Ectodermal cell (in vitro differentiated cells): ENCODE measurements at regions not wholly inside any gene's neighbourhood (a gene's known extent, or its start where the extent isn't known, plus 50 kb on each side); places are given as distances from the start of the nearest gene placed in this dataset.
"Not testable (repeated sequence)": the region's sequence is repeated elsewhere in the genome, so short reads cannot be mapped to it uniquely, and the experiment has no call there.

ENCODE experiments used
- H3K27ac ChIP-seq: 2 replicates; pipeline ENCODE4 v1.7.0; 2013; ENCODE audit warnings: mild to moderate bottlenecking, low read depth, low read length; ENCODE audit not compliant: insufficient read depth, poor library complexity, severe bottlenecking
- H3K27me3 ChIP-seq: 2 replicates; pipeline ENCODE4 v1.7.0; 2013; ENCODE audit warnings: mild to moderate bottlenecking, low read length; ENCODE audit not compliant: insufficient read depth, control insufficient read depth, poor library complexity, severe bottlenecking
- H3K36me3 ChIP-seq: one replicate; pipeline ENCODE4 v1.7.0; 2013; ENCODE audit warnings: low read length; ENCODE audit not compliant: control insufficient read depth, insufficient read depth
- H3K4me1 ChIP-seq: one replicate; pipeline ENCODE4 v1.7.0; 2013; ENCODE audit warnings: low read length; ENCODE audit not compliant: control insufficient read depth, insufficient read depth
- H3K4me3 ChIP-seq: 2 replicates; pipeline ENCODE4 v1.7.0; 2013; ENCODE audit warnings: low read depth, low read length, control low read depth; ENCODE audit not compliant: insufficient read depth
- H3K9me3 ChIP-seq: 2 replicates; pipeline ENCODE4 v1.7.0; 2013; ENCODE audit warnings: mild to moderate bottlenecking, low read length, moderate library complexity; ENCODE audit not compliant: control insufficient read depth
- WGBS, 2 experiments: methylation state at CpG; one replicate each; pipeline ENCODE4 v1.1.7; 2013; ENCODE audit warnings: missing lambda C conversion rate in 2 of 2; 5-methylcytosine and 5-hydroxymethylcytosine counted together

DNA sequence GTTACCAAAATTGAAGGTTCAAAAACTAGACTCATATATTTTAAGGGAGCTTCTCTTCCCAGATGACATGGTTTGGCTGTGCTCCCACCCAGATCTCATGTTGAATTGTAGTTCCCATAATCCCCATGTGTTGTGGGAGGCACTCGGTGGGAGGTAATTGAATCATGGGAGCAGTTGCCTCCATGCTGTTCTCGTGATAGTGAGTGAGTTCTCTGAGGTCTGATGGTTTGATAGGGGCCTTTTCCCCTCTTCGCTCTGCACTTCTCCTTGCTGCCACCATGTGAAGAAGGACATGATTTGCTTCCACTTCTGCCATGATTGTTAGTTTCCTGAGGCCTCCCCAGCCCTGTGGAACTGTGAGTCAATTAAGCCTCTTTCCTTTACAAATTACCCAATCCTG, 140.1 kb downstream of the MAIP1 start:
- Histone ChIP-seq H3K36me3 (no peaks in the 10 kb centered on the region), H3K27ac (no peak overlapping the region), H3K9me3 (no peaks in the 10 kb centered on the region), H3K27me3 (no peaks in the 10 kb centered on the region), H3K4me1 (peaks cover 16% of the 10 kb centered on the region), H3K4me3 (no peak overlapping the region)
- 78 to 91% methylated on average over 3 of the region's 3 CpGs for WGBS, 2 experiments

DNA sequence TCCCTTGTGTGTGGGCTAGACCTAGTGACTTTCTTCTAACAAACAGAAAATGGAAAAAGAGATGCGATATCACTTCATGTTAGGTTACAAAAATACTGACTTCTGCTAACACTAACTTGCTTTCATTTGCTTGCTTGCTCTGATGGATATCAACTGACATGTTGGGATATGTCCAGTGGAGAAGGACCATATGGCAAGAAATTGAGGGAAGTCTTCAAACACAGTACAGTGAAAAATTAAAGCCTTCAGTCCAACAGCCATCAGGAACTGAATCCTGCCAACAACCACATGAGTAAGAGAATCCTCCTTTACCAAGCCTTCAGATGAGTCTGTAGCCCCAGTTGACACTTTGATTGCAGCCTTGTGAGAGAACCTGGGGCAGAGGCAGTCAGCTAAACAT, 143.9 kb downstream of the MAIP1 start:
- WGBS, 2 experiments: 90 to 100% methylated on average over 1 of the region's 1 CpG

DNA sequence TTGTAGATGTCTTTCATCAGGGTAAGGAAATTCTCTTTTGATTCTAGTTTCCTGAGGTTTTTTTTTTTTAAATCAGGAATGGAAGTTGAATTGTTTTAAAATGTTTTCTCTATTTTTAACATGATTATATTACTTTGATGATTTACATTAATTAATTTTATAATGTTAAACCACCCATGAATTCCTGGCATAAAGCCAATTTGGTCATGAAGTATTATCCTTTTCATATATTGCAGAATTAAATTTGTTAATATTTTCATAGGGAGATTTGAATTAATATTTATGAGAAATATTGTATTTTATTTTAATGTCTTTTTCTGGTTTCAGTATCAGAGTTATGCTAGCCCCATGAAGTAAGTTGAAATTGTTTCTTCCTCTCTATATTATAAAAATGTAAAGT, 144.6 kb downstream of the MAIP1 start:
- no peaks in the 10 kb centered on the region for H3K27me3 ChIP-seq
- no peaks in the 10 kb centered on the region for H3K9me3 ChIP-seq
- no peak overlapping the region for H3K4me3 ChIP-seq
- no peak overlapping the region for H3K27ac ChIP-seq
- H3K36me3 ChIP-seq: no peaks in the 10 kb centered on the region
- peaks cover 3% of the 10 kb centered on the region for H3K4me1 ChIP-seq

More for the DNA sequence above, 143.9 kb downstream of the MAIP1 start:
- Histone ChIP-seq H3K27me3 (no peaks in the 10 kb centered on the region), H3K27ac (no peak overlapping the region), H3K9me3 (no peaks in the 10 kb centered on the region), H3K4me3 (no peak overlapping the region), H3K4me1 (peaks cover 3% of the 10 kb centered on the region), H3K36me3 (no peaks in the 10 kb centered on the region)

DNA sequence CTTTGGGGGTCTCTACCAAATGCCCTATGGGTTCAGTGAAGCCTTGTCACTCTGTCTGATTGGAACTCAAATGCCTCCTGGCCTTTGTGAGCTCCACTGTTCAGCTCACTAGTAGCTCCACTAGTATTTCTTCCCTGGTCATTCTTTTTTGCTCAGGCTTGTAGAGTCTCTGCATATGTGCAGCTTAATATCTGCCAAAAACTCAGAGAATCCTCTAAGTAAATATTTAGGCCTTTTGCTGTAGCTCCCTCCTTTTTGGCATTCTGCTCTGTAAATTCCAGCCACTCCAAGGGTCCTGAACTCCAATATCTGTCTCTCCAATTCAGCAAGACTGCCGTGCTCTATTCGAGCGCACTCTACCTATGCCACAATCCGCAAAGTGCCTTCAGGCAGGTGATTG, 146.5 kb downstream of the MAIP1 start:
- WGBS, 2 experiments: 93 to 95% methylated on average over 4 of the region's 4 CpGs

DNA sequence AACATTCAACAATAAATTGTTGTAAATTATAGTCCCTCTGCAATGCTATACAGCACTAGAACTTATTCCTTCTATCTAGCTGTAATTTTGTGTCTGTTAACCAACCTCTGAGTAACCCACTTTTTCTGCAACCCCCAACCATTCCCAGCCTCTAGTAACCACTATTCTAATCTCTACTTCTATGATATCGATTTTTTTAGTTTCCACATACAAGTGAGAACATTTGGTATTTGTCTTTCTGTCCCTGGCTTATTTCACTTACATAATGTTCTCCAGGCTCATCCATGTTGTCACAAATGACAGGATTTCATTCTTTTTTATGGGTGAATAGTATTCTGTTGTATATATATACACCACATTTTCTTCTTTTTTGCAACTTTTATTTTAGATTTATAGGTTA, 147.6 kb downstream of the MAIP1 start:
- no peaks in the 10 kb centered on the region for H3K9me3 ChIP-seq
- H3K27ac ChIP-seq: no peak overlapping the region
- peaks cover 3% of the 10 kb centered on the region for H3K4me1 ChIP-seq
- H3K27me3 ChIP-seq: no peaks in the 10 kb centered on the region
- no peak overlapping the region for H3K4me3 ChIP-seq
- 80 to 88% methylated on average over 1 of the region's 1 CpG for WGBS, 2 experiments
- no peaks in the 10 kb centered on the region for H3K36me3 ChIP-seq

More for the DNA sequence above, 146.5 kb downstream of the MAIP1 start:
- H3K4me3 ChIP-seq: no peak overlapping the region
- no peaks in the 10 kb centered on the region for H3K27me3 ChIP-seq
- H3K4me1 ChIP-seq: peaks cover 3% of the 10 kb centered on the region
- no peaks in the 10 kb centered on the region for H3K9me3 ChIP-seq
- no peak overlapping the region for H3K27ac ChIP-seq
- no peaks in the 10 kb centered on the region for H3K36me3 ChIP-seq

DNA sequence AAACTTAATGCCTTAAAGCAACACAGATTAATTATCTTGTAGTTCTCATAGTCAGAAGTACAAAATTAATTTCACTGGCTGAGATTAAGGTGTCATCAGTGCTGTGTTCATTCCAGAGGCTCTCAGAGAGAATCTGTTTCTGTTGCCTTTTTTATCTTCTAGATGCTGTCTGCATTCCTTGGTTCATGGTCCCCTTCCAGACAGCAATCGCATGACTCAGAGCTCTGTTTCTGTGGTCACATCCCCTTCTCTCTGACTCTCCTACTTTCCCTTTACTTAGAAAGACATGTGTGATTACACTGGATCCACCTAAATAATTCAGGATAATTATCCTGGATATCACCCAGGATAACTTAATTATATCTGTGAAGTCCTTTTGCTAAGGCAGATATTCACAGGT, 148.6 kb downstream of the MAIP1 start:
- no peaks in the 10 kb centered on the region for H3K9me3 ChIP-seq
- peaks cover 3% of the 10 kb centered on the region for H3K4me1 ChIP-seq
- no peak overlapping the region for H3K27ac ChIP-seq
- no peaks in the 10 kb centered on the region for H3K36me3 ChIP-seq
- no peaks in the 10 kb centered on the region for H3K27me3 ChIP-seq
- no peak overlapping the region for H3K4me3 ChIP-seq
- WGBS, 2 experiments: 93 to 94% methylated on average over 1 of the region's 1 CpG

DNA sequence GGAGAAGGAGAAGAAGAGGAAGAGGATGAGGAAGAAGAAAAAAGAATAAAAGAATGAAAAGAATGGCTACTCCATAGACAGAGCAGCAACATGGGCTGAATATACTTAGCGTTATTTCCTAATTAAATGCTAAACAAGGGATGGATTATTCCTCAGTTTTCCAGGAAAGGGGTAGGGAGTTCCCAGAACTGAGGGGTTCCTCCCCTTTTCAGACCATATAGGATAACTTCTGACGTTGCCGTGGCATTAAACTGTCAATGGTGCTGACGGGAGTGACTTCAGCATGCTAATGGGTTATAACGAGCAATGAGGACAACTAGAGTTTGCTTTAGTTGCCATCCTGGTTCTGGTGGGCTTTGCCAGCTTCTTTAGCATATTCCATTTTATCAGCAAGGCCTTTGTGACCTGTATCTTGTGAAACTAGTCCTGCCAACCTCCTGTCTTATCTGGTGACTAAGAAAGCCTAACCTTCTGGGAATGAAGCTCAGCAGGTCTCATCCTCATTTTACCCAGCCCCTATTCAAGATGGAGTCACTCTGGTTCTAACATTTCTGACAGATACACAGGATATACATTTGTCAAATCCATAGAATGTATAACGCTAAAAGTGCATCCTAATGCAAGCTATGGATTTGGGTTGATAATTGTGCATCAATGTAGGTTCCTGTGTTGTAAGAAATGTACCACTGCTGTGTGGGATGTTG, 152.3 kb downstream of the MAIP1 start:
- Histone ChIP-seq H3K27ac (no peak overlapping the region), H3K36me3 (no peaks in the 10 kb centered on the region), H3K9me3 (no peaks in the 10 kb centered on the region), H3K4me3 (no peak overlapping the region), H3K4me1 (no peaks in the 10 kb centered on the region), H3K27me3 (no peaks in the 10 kb centered on the region)
- WGBS, 2 experiments: 92 to 95% methylated on average over 6 of the region's 6 CpGs

DNA sequence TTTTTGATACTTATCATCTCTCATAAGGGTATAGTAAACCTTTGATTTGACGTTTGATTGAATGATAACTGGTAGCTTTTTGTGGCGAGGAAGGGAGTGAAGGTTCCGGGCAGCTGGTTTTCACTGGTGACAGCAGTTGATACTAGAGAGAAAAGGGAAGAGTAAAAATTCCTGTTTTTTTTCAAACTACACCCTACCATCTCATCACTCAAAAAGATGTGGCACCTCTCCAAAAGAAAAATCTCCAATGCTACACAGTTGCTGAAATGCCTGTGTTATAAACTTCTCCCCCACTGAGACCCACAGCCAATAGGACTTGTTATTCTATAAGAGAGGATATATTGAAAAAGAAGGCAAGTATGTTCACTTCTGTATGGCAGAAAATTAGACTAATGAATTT, 154.0 kb downstream of the MAIP1 start:
- H3K36me3 ChIP-seq: no peaks in the 10 kb centered on the region
- H3K9me3 ChIP-seq: no peaks in the 10 kb centered on the region
- no peaks in the 10 kb centered on the region for H3K27me3 ChIP-seq
- WGBS, 2 experiments: 82 to 86% methylated on average over 3 of the region's 3 CpGs
- no peak overlapping the region for H3K27ac ChIP-seq
- H3K4me1 ChIP-seq: no peaks in the 10 kb centered on the region
- no peak overlapping the region for H3K4me3 ChIP-seq

DNA sequence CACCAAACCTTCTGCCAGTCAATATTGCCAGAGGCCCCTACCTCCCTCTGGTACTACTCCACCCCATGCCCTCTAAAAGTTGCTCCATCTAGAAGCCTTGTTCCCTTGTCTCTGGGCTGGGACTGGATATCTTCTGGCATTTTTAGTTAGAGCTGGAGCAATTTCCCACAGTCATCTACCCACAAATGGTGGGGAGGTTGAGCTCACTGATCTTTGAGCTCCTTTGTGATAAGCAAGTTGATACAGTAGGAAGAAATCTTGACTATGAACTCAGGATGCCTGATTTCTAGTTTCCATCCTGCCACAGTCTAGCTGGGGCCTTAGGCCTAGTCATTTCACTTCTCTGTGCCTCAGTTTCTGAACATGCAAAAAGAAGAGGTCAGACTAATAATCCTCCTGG, 155.0 kb downstream of the MAIP1 start:
- no peaks in the 10 kb centered on the region for H3K27me3 ChIP-seq
- H3K36me3 ChIP-seq: no peaks in the 10 kb centered on the region
- H3K4me1 ChIP-seq: no peaks in the 10 kb centered on the region
- H3K27ac ChIP-seq: no peak overlapping the region
- no peaks in the 10 kb centered on the region for H3K9me3 ChIP-seq
- H3K4me3 ChIP-seq: no peak overlapping the region

DNA sequence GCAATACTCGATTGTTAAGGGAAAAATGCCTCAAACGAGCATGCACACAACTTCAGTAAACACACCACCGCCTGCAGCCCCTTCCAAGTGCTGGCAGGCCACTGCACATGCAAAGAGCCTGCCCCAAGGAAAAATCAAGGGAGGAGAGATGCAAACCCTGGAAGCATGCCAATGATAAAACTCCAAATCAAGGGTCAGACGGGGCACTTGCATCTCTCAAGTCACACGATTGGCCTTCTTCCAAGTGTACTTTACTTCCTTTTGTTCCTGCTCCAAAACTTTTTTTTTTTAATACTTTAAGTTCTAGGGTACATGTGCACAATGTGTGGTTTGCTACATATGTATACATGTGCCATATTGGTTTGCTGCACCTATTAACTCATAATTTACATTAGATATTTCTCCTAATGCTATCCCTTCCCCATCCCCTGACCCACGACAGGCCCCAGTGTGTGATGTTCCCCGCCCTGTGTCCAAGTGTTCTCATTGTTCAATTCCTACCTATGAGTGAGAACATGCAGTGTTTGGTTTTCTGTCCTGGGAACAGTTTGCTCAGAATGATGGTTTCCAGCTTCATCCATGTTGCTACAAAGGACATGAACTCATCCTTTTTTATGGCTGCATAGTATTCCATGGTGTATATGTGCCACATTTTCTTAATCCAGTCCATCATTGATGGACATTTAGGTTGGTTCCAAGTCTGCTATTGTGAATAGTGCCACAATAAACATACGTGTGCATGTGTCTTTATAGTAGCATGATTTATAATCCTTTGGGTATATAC, 157.8 kb downstream of the MAIP1 start:
- not testable (repeated sequence) for H3K9me3 ChIP-seq, H3K27me3 ChIP-seq, H3K4me3 ChIP-seq, H3K27ac ChIP-seq, H3K36me3 ChIP-seq, H3K4me1 ChIP-seq
- 91 to 93% methylated on average over 7 of the region's 8 CpGs for WGBS, 2 experiments
